H9 (cell line): ENCODE measurements at regions not wholly inside any gene's neighbourhood (a gene's known extent, or its start where the extent isn't known, plus 50 kb on each side); places are given as distances from the start of the nearest gene placed in this dataset.
A peak's percentile ranks its signal among the peaks of the same experiment; 100 is the strongest.

Source experiments
- DNase-seq: peaks from one replicate; pipeline ENCODE4 v3.0.0-alpha.2; 2017
- H2AFZ ChIP-seq: one replicate; pipeline ENCODE4 v1.6.1; 2013; ENCODE audit warnings: mild to moderate bottlenecking, low read length, control low read depth, moderate library complexity
- H2AK5ac ChIP-seq: 2 replicates; pipeline ENCODE4 v1.6.1; 2013; ENCODE audit warnings: low read length, control low read depth, mixed read lengths; ENCODE audit not compliant: insufficient read length
- H2BK120ac ChIP-seq: one replicate; pipeline ENCODE4 v1.6.1; 2013; ENCODE audit warnings: low read depth, mild to moderate bottlenecking, low read length, control low read depth, inconsistent platforms; ENCODE audit not compliant: poor library complexity, severe bottlenecking
- H2BK12ac ChIP-seq: 2 replicates; pipeline ENCODE4 v1.6.1; 2013; ENCODE audit warnings: low read length, control low read depth, mixed read lengths, low read depth; ENCODE audit not compliant: insufficient read length
- H2BK15ac ChIP-seq: 2 replicates; pipeline ENCODE4 v1.6.1; 2013; ENCODE audit warnings: low read depth, low read length, control low read depth
- H2BK20ac ChIP-seq: one replicate; pipeline ENCODE4 v1.6.1; 2013; ENCODE audit warnings: low read depth, mild to moderate bottlenecking, low read length, control low read depth, inconsistent platforms; ENCODE audit not compliant: poor library complexity, severe bottlenecking
- H2BK5ac ChIP-seq: 2 replicates; pipeline ENCODE4 v1.6.1; 2013; ENCODE audit warnings: low read length, control low read depth, mixed read lengths; ENCODE audit not compliant: insufficient read length
- H3K14ac ChIP-seq: 2 replicates; pipeline ENCODE4 v1.6.1; 2013; ENCODE audit warnings: low read length, control low read depth; ENCODE audit not compliant: insufficient read depth
- H3K18ac ChIP-seq: 2 replicates; pipeline ENCODE4 v1.6.1; 2013; ENCODE audit warnings: low read depth, mild to moderate bottlenecking, mixed read lengths, low read length, control low read depth; ENCODE audit not compliant: insufficient read length
- H3K23ac ChIP-seq: 2 replicates; pipeline ENCODE4 v1.6.1; 2013; ENCODE audit warnings: low read length, control low read depth, mixed read lengths, low read depth; ENCODE audit not compliant: insufficient read length
- H3K23me2 ChIP-seq: 2 replicates; pipeline ENCODE4 v1.6.1; 2013; ENCODE audit warnings: low read depth, mild to moderate bottlenecking, mixed read lengths, low read length, control low read depth; ENCODE audit not compliant: insufficient read length, poor library complexity, severe bottlenecking
- H3K27ac ChIP-seq: 2 replicates; pipeline ENCODE4 v1.5.1; 2013; ENCODE audit warnings: low read length, control low read depth, mixed read lengths, low read depth; ENCODE audit not compliant: insufficient read length
- H3K27me3 ChIP-seq: 2 replicates; pipeline ENCODE4 v1.6.1; 2013; ENCODE audit warnings: low read length, control low read depth, inconsistent platforms; ENCODE audit not compliant: insufficient read depth
- H3K4ac ChIP-seq: 2 replicates; pipeline ENCODE4 v1.6.1; 2013; ENCODE audit warnings: low read depth, mild to moderate bottlenecking, control low read depth, inconsistent platforms, low read length, moderate library complexity
- H3K4me1 ChIP-seq: 2 replicates; pipeline ENCODE4 v1.6.1; 2013; ENCODE audit warnings: low read length, control low read depth, inconsistent platforms; ENCODE audit not compliant: insufficient read depth
- H3K4me2 ChIP-seq: 2 replicates; pipeline ENCODE4 v1.6.1; 2013; ENCODE audit warnings: low read length, control low read depth, mixed read lengths; ENCODE audit not compliant: insufficient read length, insufficient read depth
- H3K56ac ChIP-seq: 2 replicates; pipeline ENCODE4 v1.6.1; 2013; ENCODE audit warnings: low read depth, mild to moderate bottlenecking, mixed read lengths, low read length, control low read depth; ENCODE audit not compliant: insufficient read length
- H3K79me1 ChIP-seq: 2 replicates; pipeline ENCODE4 v1.6.1; 2013; ENCODE audit warnings: low read depth, mild to moderate bottlenecking, moderate library complexity, low read length, control low read depth, inconsistent platforms; ENCODE audit not compliant: insufficient read depth, poor library complexity, severe bottlenecking
- H3K79me2 ChIP-seq: 2 replicates; pipeline ENCODE4 v1.6.1; 2013; ENCODE audit warnings: low read length, control low read depth, inconsistent platforms; ENCODE audit not compliant: insufficient read depth
- H3K9ac ChIP-seq: 2 replicates; pipeline ENCODE4 v1.6.1; 2013; ENCODE audit warnings: low read length, control low read depth, mixed read lengths; ENCODE audit not compliant: insufficient read length; ENCODE audit errors: extremely low read depth
- H3K9me3 ChIP-seq: one replicate; pipeline ENCODE4 v1.6.1; 2013; ENCODE audit warnings: low read depth, low read length, inconsistent platforms; ENCODE audit not compliant: control insufficient read depth
- H3T11ph ChIP-seq: one replicate; pipeline ENCODE4 v1.6.1; 2013; ENCODE audit warnings: mild to moderate bottlenecking, low read length, control low read depth, inconsistent platforms
- H4K20me1 ChIP-seq: one replicate; pipeline ENCODE4 v1.6.1; 2013; ENCODE audit not compliant: control insufficient read depth, insufficient read length, insufficient read depth
- H4K5ac ChIP-seq: 2 replicates; pipeline ENCODE4 v1.6.1; 2013; ENCODE audit warnings: low read depth, mild to moderate bottlenecking, mixed read lengths, low read length, control low read depth; ENCODE audit not compliant: insufficient read length
- H4K8ac ChIP-seq: replicated peaks from 2 replicates; pipeline ENCODE4 v1.6.1; 2013; ENCODE audit warnings: low read length, control low read depth, mixed read lengths, low read depth; ENCODE audit not compliant: insufficient read length
- H4K91ac ChIP-seq: 2 replicates; pipeline ENCODE4 v1.6.1; 2013; ENCODE audit warnings: low read depth, mild to moderate bottlenecking, moderate library complexity, mixed read lengths, low read length, control low read depth; ENCODE audit not compliant: insufficient read length
- H3K27ac Mint-ChIP-seq, 3 experiments: 2 replicates in 2 of 3; 3 replicates in 1 of 3; pipeline ENCODE4 v1.8.0; 2020 to 2021; ENCODE audit warnings: mixed read lengths in 3 of 3, mild to moderate bottlenecking in 1 of 3, moderate library complexity in 1 of 3
- H3K27me3 Mint-ChIP-seq: 2 replicates; pipeline ENCODE4 v1.8.0; 2021; ENCODE audit warnings: low read depth, mild to moderate bottlenecking, moderate library complexity, mixed read lengths
- H3K36me3 Mint-ChIP-seq, 3 experiments: 2 replicates in 2 of 3; 3 replicates in 1 of 3; pipeline ENCODE4 v1.8.0; 2020 to 2021; ENCODE audit warnings: low read depth in 3 of 3, mixed read lengths in 3 of 3; ENCODE audit not compliant: insufficient read depth in 1 of 3
- H3K4me1 Mint-ChIP-seq, 2 experiments: 2 replicates each; pipeline ENCODE4 v1.8.0; 2020; ENCODE audit warnings: mixed read lengths in 2 of 2
- H3K4me3 Mint-ChIP-seq, 2 experiments: 2 replicates in 1 of 2; 3 replicates in 1 of 2; pipeline ENCODE4 v1.8.0; 2020 to 2021; ENCODE audit warnings: mild to moderate bottlenecking in 2 of 2, mixed read lengths in 2 of 2, moderate library complexity in 1 of 2
- H3K9me3 Mint-ChIP-seq, 2 experiments: 2 replicates in 1 of 2; 3 replicates in 1 of 2; pipeline ENCODE4 v1.8.0; 2020; ENCODE audit warnings: mild to moderate bottlenecking in 2 of 2, mixed read lengths in 2 of 2, moderate library complexity in 1 of 2
- CTCF ChIP-seq: fragments of 200-600 bp; sonication (generic); conservative IDR thresholded peaks from 3 replicates; pipeline ENCODE4 v1.8.0; 2021; ENCODE audit warnings: antibody characterized with exemption, mild to moderate bottlenecking
- WGBS: extraction: QIAGEN DNeasy Blood & Tissue Kit; methylation state at CpG from one replicate; pipeline ENCODE4 v1.1.7; 2013; ENCODE audit warnings: missing lambda C conversion rate, low lambda C conversion rate, mixed read lengths; ENCODE audit not compliant: insufficient read length; ENCODE audit errors: extremely low coverage; 5-methylcytosine and 5-hydroxymethylcytosine counted together

DNA sequence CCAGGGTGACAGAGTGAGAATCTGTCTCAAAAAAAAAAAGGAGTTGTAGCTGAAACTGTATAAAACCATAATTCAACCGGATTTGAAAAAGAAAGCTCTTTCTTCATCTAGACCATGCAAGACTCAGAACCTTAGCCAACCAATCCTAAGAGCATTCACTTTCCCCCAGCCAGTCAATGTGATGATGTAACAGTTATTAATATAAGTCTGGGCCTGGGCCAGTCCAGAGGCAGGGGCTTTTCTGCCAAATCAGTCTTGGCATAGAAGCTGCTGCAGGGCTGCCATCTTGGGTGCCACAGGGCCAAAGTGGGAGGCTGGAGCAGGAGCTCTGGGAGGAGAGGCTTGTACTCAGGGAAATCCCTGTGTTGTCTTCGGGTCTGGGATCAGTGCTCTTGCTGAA, 288.4 kb downstream of the CLIC5 start:
- no peak overlapping the region for H3K27ac Mint-ChIP-seq
- Histone ChIP-seq H3K23me2 (no peaks in the 10 kb centered on the region), H3K14ac (no peak overlapping the region), H2BK120ac (peak overlapping the region; percentile 54), H3K4me1 (no peaks in the 10 kb centered on the region), H3T11ph (no peak overlapping the region), H4K91ac (no peak overlapping the region), H3K23ac (no peak overlapping the region), H3K27me3 (no peaks in the 10 kb centered on the region), H3K79me2 (no peaks in the 10 kb centered on the region), H2AFZ (no peak overlapping the region), H3K4ac (no peak overlapping the region), H3K18ac (no peak overlapping the region), H4K5ac (no peak overlapping the region), H3K56ac (no peak overlapping the region), H2BK15ac (no peak overlapping the region), H4K8ac (no peak overlapping the region), H3K4me2 (no peak overlapping the region), H2BK20ac (no peak overlapping the region), H4K20me1 (no peaks in the 10 kb centered on the region), H2BK5ac (no peak overlapping the region), H3K9ac (no peak overlapping the region), H2AK5ac (no peak overlapping the region), H3K27ac (no peak overlapping the region), H2BK12ac (no peak overlapping the region), H3K9me3 (no peaks in the 10 kb centered on the region), H3K79me1 (no peaks in the 10 kb centered on the region)
- H3K27me3 Mint-ChIP-seq: no peaks in the 10 kb centered on the region; the same call in 1 of the 2 replicates
- H3K4me3 Mint-ChIP-seq: no peak overlapping the region
- H3K9me3 Mint-ChIP-seq: peaks cover 0 to 5% of the 10 kb centered on the region in 2 experiments; a peak in 2 of 5 replicates
- no CpG with 5 or more reads among the region's 2 CpGs for WGBS
- H3K36me3 Mint-ChIP-seq: no peaks in the 10 kb centered on the region
- DNase-seq: no peak
- H3K4me1 Mint-ChIP-seq: no peaks in the 10 kb centered on the region
- TF ChIP-seq CTCF: no peak
